Keratinocyte (primary cell): ENCODE measurements at regions not wholly inside any gene's neighbourhood (a gene's known extent, or its start where the extent isn't known, plus 50 kb on each side); places are given as distances from the start of the nearest gene placed in this dataset.

Experiments
- CTCF ChIP-seq, 3 experiments: IDR thresholded peaks in 1 of 3; conservative IDR thresholded peaks in 1 of 3; optimal IDR thresholded peaks in 1 of 3; 2 replicates in 2 of 3; 3 replicates in 1 of 3; pipeline versions ENCODE3 to v1.5.1; 2011; ENCODE audit warnings: low read length in 3 of 3, mild to moderate bottlenecking in 3 of 3, moderate library complexity in 2 of 3, control low read depth in 1 of 3, inconsistent platforms in 1 of 3; ENCODE audit not compliant: insufficient read depth in 2 of 3; ENCODE audit errors: extremely low read depth in 1 of 3
- EZH2 ChIP-seq: IDR thresholded peaks from one replicate; pipeline ENCODE4 v1.6.1; 2012; ENCODE audit warnings: inconsistent platforms, mild to moderate bottlenecking, low read length, moderate library complexity

DNA sequence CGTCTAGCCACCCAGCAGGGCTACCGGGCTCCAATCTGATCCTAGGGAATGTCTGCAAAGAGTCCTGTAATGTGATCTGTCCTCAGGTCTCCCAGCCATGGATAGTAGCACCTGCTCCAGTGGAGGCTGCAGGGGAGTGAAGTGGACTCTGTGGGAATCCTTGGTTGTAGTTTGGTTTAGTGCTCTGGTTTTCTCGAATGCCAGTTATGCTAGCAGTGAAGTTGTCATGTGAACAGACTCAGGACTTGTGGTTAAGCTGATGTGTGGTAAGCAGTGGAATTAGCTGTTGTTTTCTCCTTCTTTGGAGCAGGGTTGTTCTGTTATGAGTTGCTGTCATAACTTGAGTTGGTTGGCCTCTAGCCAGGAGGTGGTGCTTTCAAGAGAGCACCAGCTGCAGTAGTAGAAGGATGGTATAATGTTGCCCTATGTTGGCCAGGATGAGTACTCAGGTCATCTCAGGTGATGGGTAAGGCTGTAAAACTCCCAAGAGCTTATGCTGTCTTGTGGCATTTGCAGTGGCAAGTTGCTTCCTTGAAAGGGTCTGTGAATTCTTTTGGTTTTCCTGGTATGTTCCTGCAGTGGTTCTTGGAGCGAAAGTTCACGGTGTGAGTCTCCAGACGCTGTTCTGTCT lies 390.2 kb downstream of the UTRN start:
- TF ChIP-seq CTCF (optimal IDR thresholded peaks at IDR 0.05 in 1 of 3, IDR thresholded peaks at IDR 0.05 in 1 of 3, conservative IDR thresholded peaks at IDR 0.05 in 1 of 3; ENCODE audit: extremely low read depth in 1 of 3, insufficient read depth in 2 of 3, low read length in 3 of 3) (no peak), EZH2 (no peak)
